Fibroblast of mammary gland (primary cell): ENCODE measurements at regions not wholly inside any gene's neighbourhood (a gene's known extent, or its start where the extent isn't known, plus 50 kb on each side); places are given as distances from the start of the nearest gene placed in this dataset.

Source experiments
- DNase-seq: peaks from one replicate; pipeline ENCODE4 v3.0.0-alpha.2; 2010; ENCODE audit warnings: low read depth
- H3K4me3 ChIP-seq: 2 replicates; pipeline ENCODE4 v1.5.1; 2011; ENCODE audit warnings: low read depth, mild to moderate bottlenecking, low read length, moderate library complexity; ENCODE audit not compliant: control insufficient read depth
- TF ChIP-seq, protein P1 (sequence below): conservative IDR thresholded peaks from 2 replicates; pipeline ENCODE4 v1.5.1; 2011; ENCODE audit warnings: low read depth, low read length, inconsistent platforms; ENCODE audit not compliant: control insufficient read depth, insufficient read depth

DNA sequence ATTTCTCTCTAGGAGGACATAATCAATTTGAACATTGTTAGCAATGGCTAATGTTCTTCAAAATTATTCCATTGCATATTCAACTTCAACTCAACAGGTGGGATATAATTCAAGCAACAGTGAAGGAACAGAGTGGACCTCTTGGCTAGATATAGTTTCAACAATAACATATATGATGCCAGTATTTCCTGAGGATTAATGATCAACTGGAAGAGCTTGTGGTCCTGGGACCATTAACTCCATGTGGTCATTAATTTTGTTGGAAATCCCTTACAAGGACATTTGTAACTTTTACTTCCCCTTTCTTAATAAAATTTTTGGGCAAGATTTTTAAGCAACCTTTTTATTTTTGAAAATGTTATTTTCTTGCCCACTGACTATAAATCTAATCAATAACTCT is 54.3 kb upstream of the ROBO2 start:
- no peak for DNase-seq
- TF ChIP-seq, protein P1, sequence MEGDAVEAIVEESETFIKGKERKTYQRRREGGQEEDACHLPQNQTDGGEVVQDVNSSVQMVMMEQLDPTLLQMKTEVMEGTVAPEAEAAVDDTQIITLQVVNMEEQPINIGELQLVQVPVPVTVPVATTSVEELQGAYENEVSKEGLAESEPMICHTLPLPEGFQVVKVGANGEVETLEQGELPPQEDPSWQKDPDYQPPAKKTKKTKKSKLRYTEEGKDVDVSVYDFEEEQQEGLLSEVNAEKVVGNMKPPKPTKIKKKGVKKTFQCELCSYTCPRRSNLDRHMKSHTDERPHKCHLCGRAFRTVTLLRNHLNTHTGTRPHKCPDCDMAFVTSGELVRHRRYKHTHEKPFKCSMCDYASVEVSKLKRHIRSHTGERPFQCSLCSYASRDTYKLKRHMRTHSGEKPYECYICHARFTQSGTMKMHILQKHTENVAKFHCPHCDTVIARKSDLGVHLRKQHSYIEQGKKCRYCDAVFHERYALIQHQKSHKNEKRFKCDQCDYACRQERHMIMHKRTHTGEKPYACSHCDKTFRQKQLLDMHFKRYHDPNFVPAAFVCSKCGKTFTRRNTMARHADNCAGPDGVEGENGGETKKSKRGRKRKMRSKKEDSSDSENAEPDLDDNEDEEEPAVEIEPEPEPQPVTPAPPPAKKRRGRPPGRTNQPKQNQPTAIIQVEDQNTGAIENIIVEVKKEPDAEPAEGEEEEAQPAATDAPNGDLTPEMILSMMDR, result no peak
- no peak overlapping the region for H3K4me3 ChIP-seq

DNA sequence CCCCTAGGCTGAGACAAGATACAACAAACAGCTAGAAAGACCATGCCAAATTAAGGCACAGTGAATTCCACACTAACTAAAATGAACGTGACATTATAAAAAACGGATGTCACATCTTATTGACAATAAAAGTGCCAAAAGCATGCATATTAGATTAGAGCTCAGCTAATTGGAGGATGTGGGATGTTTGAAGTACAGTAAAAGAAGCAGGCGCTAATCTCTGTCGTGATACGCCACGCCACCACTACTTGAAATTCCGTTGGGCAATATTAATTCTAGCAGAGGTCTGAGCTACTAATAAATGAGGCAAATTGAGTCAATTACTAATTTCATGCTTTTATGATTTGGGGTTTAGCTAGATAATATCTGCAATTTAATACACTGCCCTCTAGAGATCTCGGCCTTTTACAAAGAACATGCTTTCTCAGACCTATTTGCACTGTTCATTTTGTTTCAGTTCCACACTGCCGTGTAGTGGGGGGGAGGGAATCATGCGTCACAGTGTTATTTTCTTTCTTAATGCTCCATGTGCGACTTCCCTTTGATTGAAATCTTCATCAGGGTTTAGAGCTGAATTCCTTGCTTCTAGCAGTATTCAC is 52.9 kb upstream of the ROBO2 start:
- TF ChIP-seq, protein P1, result no peak
- no peak for DNase-seq
- H3K4me3 ChIP-seq, result no peak overlapping the region
